ENCODE measurements at regions not wholly inside any gene's neighbourhood (a gene's known extent, or its start where the extent isn't known, plus 50 kb on each side); places are given as distances from the start of the nearest gene placed in this dataset.
A peak's percentile ranks its signal among the peaks of the same experiment; 100 is the strongest.

DNA sequence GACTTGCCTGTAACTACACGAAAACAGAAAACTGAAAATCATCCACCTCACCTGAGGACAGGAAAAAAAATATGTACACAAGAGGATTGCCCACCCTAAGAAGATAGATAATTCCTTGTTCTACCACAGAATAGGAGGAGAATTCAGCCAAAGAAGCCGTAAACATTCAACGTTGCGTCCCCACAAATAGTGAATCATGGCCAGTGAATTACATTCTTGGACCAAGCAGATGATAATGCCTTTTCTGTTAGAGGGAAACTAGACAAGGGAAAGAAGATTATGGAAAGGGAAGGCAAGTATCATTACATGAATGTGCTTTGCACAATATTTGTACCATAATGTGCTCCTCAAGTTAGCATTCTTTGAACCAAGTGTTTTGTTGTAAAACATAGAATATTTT is 95.5 kb upstream of the C1QTNF7 start:
- intact Hi-C loops (cut with micrococcal nuclease; ENCODE audit: unreplicated experiment) = no loop called here
- ChIA-PET CTCF (interaction anchor here (1.0 kb wide), 1 partner anchor 684 kb away, joined by 3 read pairs; no protein-coding TSS in a partner anchor), POLR2A (no interaction called here), SMC1A (ENCODE audit: uncharacterized antibody, unreplicated experiment) (no interaction called here), RAD21 (ENCODE audit: unreplicated experiment) (no interaction called here)
- no TSS peak for BruUV-seq (replicated peaks)
- H3K36me3 ChIP-seq (ENCODE audit: control insufficient read depth in 2 of 2, insufficient read depth in 2 of 2, low read length in 1 of 2) = no peaks in the 10 kb centered on the region
- H3K27me3 ChIP-seq (replicated peaks in 1 of 2; ENCODE audit: control insufficient read depth in 2 of 2, insufficient read depth in 2 of 2, low read length in 1 of 2) = no peaks in the 10 kb centered on the region
- no peak overlapping the region for H3K9ac ChIP-seq (ENCODE audit: control insufficient read depth, insufficient read depth, low read length)
- no peaks in the 10 kb centered on the region for H3K4me1 ChIP-seq (ENCODE audit: control insufficient read depth, insufficient read depth, low read length)
- in situ Hi-C loops (cut with MboI) = no loop called here
- H3K27ac ChIP-seq (ENCODE audit: control insufficient read depth, insufficient read depth) = no peak overlapping the region
- H3K4me2 ChIP-seq (ENCODE audit: control insufficient read depth, insufficient read depth) = no peak overlapping the region
- ATAC-seq (no peak), FAIRE-seq (no peak), DNase-seq (ENCODE audit: low read depth, low spot score) (no peak)
- 58% methylated on average over 4 of the region's 4 CpGs for WGBS (ENCODE audit: insufficient coverage, insufficient replicate concordance, low lambda C conversion rate, missing lambda C conversion rate)
- no peak overlapping the region for H2AFZ ChIP-seq (ENCODE audit: control insufficient read depth, low read depth, low read length)
- H3K79me2 ChIP-seq (ENCODE audit: control insufficient read depth, insufficient read depth, low read length) = no peaks in the 10 kb centered on the region
- no peak overlapping the region for H3K4me3 ChIP-seq
- H3K9me3 ChIP-seq (replicated peaks; ENCODE audit: control insufficient read depth, insufficient read depth, low read length) = no peaks in the 10 kb centered on the region
- no peaks in the 10 kb centered on the region for H4K20me1 ChIP-seq (ENCODE audit: control insufficient read depth, insufficient read depth)
- TF ChIP-seq BRCA1 (IDR thresholded peaks at IDR 0.05; ENCODE audit: low read depth, low read length) (no peak), SUZ12 (IDR thresholded peaks at IDR 0.05; ENCODE audit: unreplicated experiment) (no peak), TBL1XR1 (IDR thresholded peaks at IDR 0.05; ENCODE audit: low read depth, low read length) (no peak)

DNA sequence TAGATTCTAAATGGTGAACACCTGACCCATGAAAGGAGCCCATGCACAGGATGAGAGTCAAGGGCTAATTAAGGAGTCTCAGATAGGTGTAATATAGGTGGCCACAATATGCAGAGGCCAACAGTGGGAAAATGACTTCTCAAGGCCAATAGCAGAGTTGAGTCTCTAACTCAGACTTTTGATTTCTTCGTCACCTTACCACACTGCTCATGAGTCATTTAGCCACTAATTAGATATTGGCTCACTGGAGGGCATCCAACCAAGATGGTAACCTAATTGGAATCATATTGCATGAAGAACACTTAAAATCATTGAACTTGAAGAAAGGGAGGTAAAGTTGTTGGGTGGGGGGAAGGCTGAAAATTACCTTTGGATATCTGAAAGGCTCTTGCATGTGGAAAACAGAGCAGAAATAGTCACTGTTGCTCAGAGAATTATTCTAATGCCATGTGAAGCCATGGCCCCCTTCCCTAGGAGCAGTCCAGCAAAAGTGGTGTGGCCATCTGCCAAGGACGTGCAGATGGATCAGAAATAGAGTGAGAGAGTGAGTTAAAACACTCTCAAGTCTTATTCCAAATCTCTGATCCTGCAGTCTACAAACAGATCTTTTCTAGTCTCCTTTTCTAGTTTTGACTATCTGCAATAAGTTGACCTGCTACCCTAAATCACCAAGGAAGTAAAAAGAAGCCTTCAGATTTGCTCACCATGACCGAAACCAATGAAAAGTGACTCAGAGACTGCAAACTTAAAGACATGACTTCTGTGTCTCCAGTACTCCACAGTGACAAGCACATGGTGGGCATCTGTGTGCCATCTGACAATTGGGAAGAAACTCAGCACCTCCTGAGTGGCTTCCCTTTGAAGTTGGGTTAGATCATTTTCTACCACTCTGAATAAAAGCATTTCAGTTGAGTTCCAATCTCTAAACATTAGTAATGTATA is 93.9 kb upstream of the C1QTNF7 start:
- no peak for FAIRE-seq
- SMC1A ChIA-PET (ENCODE audit: uncharacterized antibody, unreplicated experiment) = no interaction called here
- in situ Hi-C loops (cut with MboI) = no loop called here

More for the DNA sequence above, 93.9 kb upstream of the C1QTNF7 start:
- ATAC-seq (peak; percentile 84), DNase-seq (ENCODE audit: low read depth, low spot score) (peak; percentile 32)
- Histone ChIP-seq H2AFZ (ENCODE audit: control insufficient read depth, low read depth, low read length) (no peak overlapping the region), H3K4me3 (no peak overlapping the region), H3K4me2 (ENCODE audit: control insufficient read depth, insufficient read depth) (no peak overlapping the region), H3K27me3 (replicated peaks in 1 of 2; ENCODE audit: control insufficient read depth in 2 of 2, insufficient read depth in 2 of 2, low read length in 1 of 2) (no peaks in the 10 kb centered on the region), H3K9me3 (replicated peaks; ENCODE audit: control insufficient read depth, insufficient read depth, low read length) (no peaks in the 10 kb centered on the region), H3K79me2 (ENCODE audit: control insufficient read depth, insufficient read depth, low read length) (no peaks in the 10 kb centered on the region), H3K36me3 (ENCODE audit: control insufficient read depth in 2 of 2, insufficient read depth in 2 of 2, low read length in 1 of 2) (no peaks in the 10 kb centered on the region), H3K9ac (ENCODE audit: control insufficient read depth, insufficient read depth, low read length) (no peak overlapping the region), H3K4me1 (ENCODE audit: control insufficient read depth, insufficient read depth, low read length) (no peaks in the 10 kb centered on the region), H3K27ac (ENCODE audit: control insufficient read depth, insufficient read depth) (no peak overlapping the region), H4K20me1 (ENCODE audit: control insufficient read depth, insufficient read depth) (no peaks in the 10 kb centered on the region)
- peak; percentile 31; the same call in 1 of the 2 replicates for TF ChIP-seq BCL11A (IDR thresholded peaks at IDR 0.05; ENCODE audit: low read depth, low read length)
- TF ChIP-seq MTA2 (IDR thresholded peaks at IDR 0.05; ENCODE audit: low read depth) = peak; percentile 86
- TF ChIP-seq, protein P1, sequence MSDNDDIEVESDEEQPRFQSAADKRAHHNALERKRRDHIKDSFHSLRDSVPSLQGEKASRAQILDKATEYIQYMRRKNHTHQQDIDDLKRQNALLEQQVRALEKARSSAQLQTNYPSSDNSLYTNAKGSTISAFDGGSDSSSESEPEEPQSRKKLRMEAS (IDR thresholded peaks at IDR 0.05; ENCODE audit: low read depth, low read length) = no peak
- no TSS peak for BruUV-seq (replicated peaks)
- 1% methylated on average over 3 of the region's 3 CpGs for WGBS (ENCODE audit: insufficient coverage, insufficient replicate concordance, low lambda C conversion rate, missing lambda C conversion rate)
- ChIA-PET POLR2A (no interaction called here), CTCF (no interaction called here), RAD21 (ENCODE audit: unreplicated experiment) (no interaction called here)
- intact Hi-C loops (cut with micrococcal nuclease; ENCODE audit: unreplicated experiment) = no loop called here
